ENCODE measurements at regions not wholly inside any gene's neighbourhood (a gene's known extent, or its start where the extent isn't known, plus 50 kb on each side); places are given as distances from the start of the nearest gene placed in this dataset.

DNA sequence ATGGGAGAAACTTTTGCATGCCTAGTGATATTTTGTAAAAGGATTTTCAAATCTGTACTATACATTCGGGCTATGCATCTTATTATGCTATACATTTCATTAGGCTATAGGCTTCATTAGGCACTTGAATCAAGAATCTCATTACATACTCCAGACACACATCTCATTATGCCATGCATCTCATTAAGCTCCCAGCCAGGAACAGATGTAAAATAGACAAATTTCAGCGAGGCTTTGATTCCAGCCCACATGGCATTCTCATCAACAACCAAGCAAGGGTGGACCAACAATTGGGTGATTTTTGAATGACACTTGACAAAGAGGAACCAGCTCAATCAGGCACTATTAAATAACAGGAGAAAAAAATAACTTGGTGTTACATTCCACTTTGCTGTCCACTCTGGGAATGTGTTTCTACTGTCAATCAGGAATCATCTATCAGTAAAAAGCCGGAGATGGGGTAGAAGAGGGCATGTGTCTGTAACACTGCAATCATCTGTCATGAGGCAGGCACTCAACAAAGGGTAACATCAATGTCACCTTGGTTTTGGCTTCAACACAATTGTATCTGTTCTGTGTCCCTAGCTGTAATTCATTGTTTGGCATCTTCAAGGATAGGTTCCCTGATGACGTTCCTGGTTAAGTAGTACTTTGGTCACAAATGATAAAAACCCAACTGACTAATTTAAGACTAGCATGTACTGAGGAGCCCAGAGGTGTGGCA lies 498.6 kb downstream of the EPHA4 start:
- no peak for DNase-seq (ENCODE audit: low read depth in 2 of 2, low spot score in 1 of 2)

DNA sequence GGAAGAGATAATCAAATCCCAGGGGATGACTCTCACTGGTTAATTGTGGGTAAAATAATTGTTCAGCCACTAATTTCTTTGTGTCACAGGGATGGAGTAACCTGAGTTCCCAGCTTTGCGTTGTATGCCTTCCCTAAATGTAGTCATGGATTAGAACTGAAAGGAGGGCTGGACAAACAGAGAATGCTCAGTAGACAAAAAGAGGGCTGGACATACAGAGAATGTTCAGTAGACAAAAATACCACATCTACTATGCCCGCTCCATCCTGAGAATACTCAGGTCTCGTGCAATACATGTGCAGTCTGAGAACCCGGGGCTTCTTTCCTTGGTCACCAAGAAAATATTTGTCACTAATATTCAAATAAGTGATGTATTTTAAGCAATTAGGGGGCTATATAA lies 497.9 kb downstream of the EPHA4 start:
- DNase-seq (ENCODE audit: low read depth in 2 of 2, low spot score in 1 of 2), result no peak

DNA sequence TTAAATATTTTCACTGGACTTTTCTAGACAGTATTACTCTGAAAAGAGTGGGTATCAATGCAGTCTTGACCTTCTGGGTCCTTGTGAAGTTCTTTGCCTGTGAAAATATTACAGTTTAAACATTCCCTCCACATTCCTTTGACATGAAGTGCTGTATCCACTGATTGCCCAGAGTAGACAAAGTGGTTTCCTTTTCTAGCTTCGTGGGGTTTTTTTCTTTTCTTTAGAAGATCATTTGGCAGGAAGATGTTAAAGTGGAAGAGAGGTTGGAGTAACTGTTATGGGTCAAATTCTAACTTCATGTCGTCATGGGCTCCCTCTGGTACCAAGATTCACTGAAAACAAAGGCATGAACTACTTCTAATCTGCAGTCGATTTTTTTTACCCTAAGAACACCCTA lies 496.9 kb downstream of the EPHA4 start:
- no peak for DNase-seq (ENCODE audit: low read depth in 2 of 2, low spot score in 1 of 2)

DNA sequence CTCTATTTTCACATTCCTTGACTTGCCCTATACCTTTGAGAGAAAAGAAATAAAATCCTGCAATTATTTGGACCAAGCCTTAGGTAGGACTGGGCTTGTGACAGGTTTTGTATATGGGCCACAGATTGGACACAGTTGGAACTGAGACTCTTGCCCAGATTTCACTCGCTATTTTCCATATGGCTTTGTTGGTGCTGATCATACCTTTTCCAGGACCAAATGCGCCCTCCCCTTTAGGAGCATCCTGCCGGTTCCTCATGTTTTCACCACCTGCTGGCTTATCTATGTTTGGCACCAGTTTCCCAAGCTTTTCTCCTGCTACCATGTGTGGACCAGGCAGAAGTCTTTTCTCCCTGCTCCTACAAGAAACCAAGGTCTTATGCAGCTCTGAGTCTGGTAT lies 494.9 kb downstream of the EPHA4 start:
- DNase-seq (ENCODE audit: low read depth in 2 of 2, low spot score in 1 of 2), result no peak

- DNase-seq (ENCODE audit: low read depth in 2 of 2, low spot score in 1 of 2), result no peak
Observed at GRCh38 chr2:221077799-221078198, 494.3 kb downstream of the EPHA4 start.

DNA sequence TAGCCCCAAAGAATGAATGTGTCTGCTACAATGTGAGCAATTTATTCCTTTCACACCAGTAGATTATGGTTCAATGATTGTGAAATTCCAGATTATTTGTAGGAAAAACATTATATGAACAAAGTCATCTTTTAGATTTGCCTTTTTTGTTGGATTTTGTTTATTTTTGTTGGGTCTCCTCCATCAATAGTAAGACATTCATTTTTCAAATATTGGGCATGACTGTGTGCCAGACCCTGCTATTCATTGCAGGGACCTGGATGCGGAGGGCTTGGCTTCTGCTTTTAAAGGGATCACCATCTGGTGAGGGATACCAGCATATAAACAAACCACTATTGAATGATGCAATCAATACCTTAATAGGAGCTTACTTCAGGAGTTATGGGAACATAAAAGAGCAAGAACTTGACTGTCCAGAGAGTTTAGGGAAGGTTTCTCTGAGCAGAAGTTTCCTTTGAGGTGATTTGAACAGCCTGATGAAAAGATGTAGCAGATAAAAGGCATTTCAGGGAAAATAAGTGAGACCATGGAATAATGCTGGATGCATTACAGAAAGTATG lies 486.7 kb downstream of the EPHA4 start:
- no peak for DNase-seq (ENCODE audit: low read depth in 2 of 2, low spot score in 1 of 2)

GRCh38 chr2:221085936-221086335 lies 486.2 kb downstream of the EPHA4 start:
- no peak for DNase-seq (ENCODE audit: low read depth in 2 of 2, low spot score in 1 of 2)

DNA sequence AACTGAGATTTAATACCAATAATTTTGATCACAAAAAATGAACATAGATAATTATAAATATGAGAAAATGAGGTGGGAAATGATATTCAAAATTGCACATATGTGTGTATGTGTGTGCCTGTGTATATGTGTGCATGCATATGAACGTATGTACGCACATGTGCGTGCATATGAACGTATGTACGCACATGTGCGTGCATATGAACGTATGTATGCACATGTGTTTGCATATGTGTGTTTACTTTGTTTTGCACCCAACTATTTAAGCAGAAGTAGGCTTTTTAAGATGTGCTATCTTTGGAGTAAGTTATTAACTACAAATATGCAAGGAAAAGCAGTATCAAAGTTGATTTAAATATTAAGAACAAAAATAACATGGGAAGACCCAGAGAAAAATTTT lies 484.3 kb downstream of the EPHA4 start:
- no peak for DNase-seq (ENCODE audit: low read depth in 2 of 2, low spot score in 1 of 2)

DNA sequence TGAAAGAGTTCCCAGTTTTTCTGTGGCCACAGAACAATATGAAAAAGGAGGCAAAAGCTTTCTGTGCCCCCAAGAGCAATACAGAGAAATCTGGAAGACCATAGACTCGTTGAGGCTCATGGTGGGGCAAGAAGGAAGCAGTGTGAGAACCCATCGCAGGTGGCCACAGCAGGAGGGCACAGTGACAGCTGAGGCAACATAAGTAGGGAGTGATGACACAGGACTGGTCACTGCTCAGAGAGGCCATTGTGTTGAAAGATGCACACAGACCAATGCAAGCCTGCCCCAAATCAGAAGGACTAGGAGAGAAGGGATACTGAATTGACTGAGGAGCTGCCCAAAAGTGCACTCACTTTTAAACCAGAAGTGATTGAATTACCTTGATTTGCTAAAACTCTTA lies 483.6 kb downstream of the EPHA4 start:
- no peak for DNase-seq (ENCODE audit: low read depth in 2 of 2, low spot score in 1 of 2)

- no peak for DNase-seq (ENCODE audit: low read depth in 2 of 2, low spot score in 1 of 2)
Observed at GRCh38 chr2:221095356-221095755, 476.7 kb downstream of the EPHA4 start.

DNA sequence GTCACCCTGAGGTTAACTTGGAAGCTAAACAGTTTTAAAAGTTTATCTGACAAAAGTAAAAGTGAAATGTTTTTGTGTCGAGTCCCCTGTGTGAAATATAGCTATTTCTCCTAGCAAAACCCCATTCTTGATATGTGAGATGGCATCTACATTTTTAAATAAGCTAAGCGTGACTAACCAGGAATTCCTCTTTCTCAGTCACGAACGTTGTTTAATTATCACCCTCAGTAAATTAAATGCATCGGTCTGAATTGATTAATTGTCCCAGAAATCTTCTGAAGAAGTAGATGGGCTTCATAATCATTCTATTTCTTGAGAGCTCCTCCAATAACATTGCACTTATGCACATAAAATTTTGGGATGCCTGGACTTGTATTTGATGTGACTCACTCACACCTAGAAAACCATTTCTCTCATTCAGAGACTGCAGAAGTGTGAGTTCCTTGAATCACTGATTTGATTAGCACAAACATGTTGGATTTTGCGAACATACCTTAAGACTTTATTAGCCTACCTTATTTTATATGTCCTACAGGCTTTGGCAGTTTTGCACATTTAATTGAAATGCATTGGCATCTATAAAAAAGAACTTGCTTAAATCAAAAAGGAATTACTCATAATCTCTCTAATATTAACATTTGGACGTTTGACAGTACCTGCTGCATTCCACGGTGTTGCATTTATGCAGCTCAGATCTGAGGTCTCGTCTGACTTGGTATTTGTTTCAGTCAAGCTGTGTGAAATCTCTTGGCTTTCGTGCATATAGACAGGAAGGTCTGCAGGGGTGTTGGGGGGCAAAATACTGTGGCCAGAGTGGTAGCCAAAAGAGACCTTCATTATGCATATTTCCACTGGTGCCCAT lies 475.2 kb downstream of the EPHA4 start:
- DNase-seq (ENCODE audit: low read depth in 2 of 2, low spot score in 1 of 2), result no peak

DNA sequence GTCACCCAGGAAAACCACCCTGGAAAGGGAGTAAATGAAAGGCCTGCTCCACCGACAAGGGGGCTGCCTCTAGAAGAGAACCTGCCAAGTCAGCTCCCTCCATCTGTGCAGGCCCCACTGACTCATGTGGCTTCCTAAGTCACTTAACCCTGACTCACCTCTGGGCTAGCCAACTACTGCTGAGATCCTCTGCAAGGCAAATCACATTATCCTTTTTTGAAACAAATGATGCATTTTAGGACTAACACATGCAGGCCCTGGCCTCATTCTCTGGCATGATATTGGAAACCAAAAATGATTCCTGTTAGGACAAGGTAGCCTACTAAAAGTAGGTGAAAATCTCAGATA lies 474.6 kb downstream of the EPHA4 start:
- no peak for DNase-seq (ENCODE audit: low read depth in 2 of 2, low spot score in 1 of 2)

- DNase-seq (ENCODE audit: low read depth in 2 of 2, low spot score in 1 of 2), result no peak
Observed at GRCh38 chr2:221097949-221098348, 474.2 kb downstream of the EPHA4 start.

- no peak for DNase-seq (ENCODE audit: low read depth in 2 of 2, low spot score in 1 of 2)
Observed at GRCh38 chr2:221100467-221101089, 471.5 kb downstream of the EPHA4 start.

GRCh38 chr2:221102896-221103688 lies 469.0 kb downstream of the EPHA4 start:
- DNase-seq (ENCODE audit: low read depth in 2 of 2, low spot score in 1 of 2), result no peak

GRCh38 chr2:221103930-221104329 lies 468.2 kb downstream of the EPHA4 start:
- DNase-seq (ENCODE audit: low read depth in 2 of 2, low spot score in 1 of 2), result no peak

DNA sequence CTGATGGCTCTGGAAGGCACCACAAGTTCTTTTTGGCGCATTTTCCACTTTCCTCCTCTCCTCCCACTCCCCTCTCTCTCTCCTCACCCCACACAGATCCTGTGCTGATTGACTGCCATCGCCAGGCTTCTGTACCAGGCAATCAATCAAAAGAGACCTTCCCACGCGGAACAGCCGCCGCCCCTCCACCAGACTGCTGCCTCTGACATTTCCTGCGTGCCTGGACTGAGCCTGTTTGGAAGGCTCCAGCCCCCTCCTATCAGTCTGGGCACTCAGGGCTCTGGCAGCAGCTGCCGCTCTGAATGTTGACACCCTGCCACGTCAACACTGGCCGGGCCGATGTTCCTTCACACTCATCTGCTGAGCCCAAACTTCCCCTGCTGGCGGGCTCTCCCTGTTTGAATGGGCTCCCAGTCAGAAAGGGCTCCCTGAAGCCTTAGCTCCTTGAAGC lies 467.7 kb downstream of the EPHA4 start:
- no peak for DNase-seq (ENCODE audit: low read depth in 2 of 2, low spot score in 1 of 2)

- DNase-seq (ENCODE audit: low read depth in 2 of 2, low spot score in 1 of 2), result no peak
Observed at GRCh38 chr2:221106241-221106640, 465.9 kb downstream of the EPHA4 start.

DNA sequence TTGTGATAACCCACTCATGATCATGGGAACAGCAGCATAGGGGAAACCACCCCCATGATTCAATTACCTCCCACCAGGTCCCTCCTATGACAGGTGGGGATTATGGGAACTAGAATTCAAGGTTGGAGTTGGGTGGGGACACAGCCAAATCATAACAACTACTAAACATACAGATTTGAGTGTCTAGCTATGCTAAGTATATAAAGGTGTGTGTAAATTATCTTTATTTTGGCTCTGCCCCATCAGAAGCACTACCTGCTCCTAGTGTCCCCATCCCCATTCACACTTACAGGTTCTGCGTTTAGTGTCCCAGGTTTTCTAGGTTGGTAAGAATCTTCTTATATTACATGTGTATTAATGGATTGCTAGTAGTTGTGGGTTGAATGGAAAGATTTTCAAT lies 464.7 kb downstream of the EPHA4 start:
- no peak for DNase-seq (ENCODE audit: low read depth in 2 of 2, low spot score in 1 of 2)

- DNase-seq (ENCODE audit: low read depth in 2 of 2, low spot score in 1 of 2), result no peak
Observed at GRCh38 chr2:221109552-221109951, 462.6 kb downstream of the EPHA4 start.

GRCh38 chr2:221111739-221112138 lies 460.4 kb downstream of the EPHA4 start:
- DNase-seq (ENCODE audit: low read depth in 2 of 2, low spot score in 1 of 2), result no peak

All from stimulated activated CD8-positive, alpha-beta memory T cell treated with anti-CD3 and anti-CD28 coated beads, Interleukin-4, amount 100 ng/mL, for 1 hour (primary cell).